ENCODE measurements at regions not wholly inside any gene's neighbourhood (a gene's known extent, or its start where the extent isn't known, plus 50 kb on each side); places are given as distances from the start of the nearest gene placed in this dataset.

DNA sequence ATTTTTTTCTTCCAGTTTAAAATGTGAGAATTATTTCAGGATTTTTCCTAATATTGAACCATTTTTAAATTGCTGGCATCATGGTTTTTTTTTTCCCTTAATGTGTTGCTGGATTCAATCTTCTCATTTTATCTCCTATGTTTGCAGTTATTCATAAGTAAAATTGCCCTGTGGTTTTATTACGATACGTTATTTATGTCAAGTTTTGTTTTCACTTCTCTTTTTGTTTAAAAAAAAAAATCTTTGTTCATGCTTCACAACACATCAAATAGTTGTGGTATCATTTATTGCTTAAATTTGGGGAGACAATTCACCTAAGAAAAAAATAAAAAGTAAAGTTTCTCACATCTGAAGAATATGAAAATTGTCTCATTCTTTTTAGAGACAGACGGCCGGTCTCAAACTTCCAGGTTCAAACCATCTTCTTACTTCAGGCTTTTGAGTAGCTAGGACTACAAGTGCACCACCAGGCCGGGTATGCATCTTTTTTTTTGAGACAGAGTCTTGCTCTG lies 239.3 kb upstream of the ID4 start:
- TF ChIP-seq CTCF (IDR thresholded peaks at IDR 0.05; ENCODE audit: control extremely low read depth in 1 of 3, insufficient read depth in 1 of 3, low read depth in 1 of 3, low read length in 3 of 3), result no peak
- no peak for TF ChIP-seq RNF2 (IDR thresholded peaks at IDR 0.05; ENCODE audit: borderline replicate concordance, low read depth, low read length, missing control alignments, poor library complexity, severe bottlenecking)
- no peak for TF ChIP-seq ZNF274 (IDR thresholded peaks at IDR 0.05; ENCODE audit: borderline replicate concordance, extremely low read depth, low read length)
- TF ChIP-seq POLR2A (IDR thresholded peaks at IDR 0.05; ENCODE audit: control extremely low read depth in 1 of 2, low read depth in 2 of 2, low read length in 2 of 2), result no peak
- no peak for TF ChIP-seq KDM1A (IDR thresholded peaks at IDR 0.05; ENCODE audit: borderline replicate concordance, low read length)
- TF ChIP-seq RFX5 (IDR thresholded peaks at IDR 0.05; ENCODE audit: borderline replicate concordance, low read depth, low read length), result no peak
- no peak for TF ChIP-seq FOSL1 (IDR thresholded peaks at IDR 0.05; ENCODE audit: insufficient read depth, low read depth, low read length)
- TF ChIP-seq RAD21 (IDR thresholded peaks at IDR 0.05 in 1 of 2, conservative IDR thresholded peaks at IDR 0.05 in 1 of 2; ENCODE audit: low read depth in 2 of 2, low read length in 2 of 2), result no peak
- TF ChIP-seq, protein P1, sequence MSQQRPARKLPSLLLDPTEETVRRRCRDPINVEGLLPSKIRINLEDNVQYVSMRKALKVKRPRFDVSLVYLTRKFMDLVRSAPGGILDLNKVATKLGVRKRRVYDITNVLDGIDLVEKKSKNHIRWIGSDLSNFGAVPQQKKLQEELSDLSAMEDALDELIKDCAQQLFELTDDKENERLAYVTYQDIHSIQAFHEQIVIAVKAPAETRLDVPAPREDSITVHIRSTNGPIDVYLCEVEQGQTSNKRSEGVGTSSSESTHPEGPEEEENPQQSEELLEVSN (IDR thresholded peaks at IDR 0.05), result no peak
- no peak for TF ChIP-seq TAF1 (IDR thresholded peaks at IDR 0.05; ENCODE audit: low read depth, low read length)

All from H1 (cell line).